ENCODE measurements at regions not wholly inside any gene's neighbourhood (a gene's known extent, or its start where the extent isn't known, plus 50 kb on each side); places are given as distances from the start of the nearest gene placed in this dataset.

GRCh38 chr18:76223403-76223802 is 271.6 kb downstream of the ZNF516 start:
- TF ChIP-seq, protein P1, sequence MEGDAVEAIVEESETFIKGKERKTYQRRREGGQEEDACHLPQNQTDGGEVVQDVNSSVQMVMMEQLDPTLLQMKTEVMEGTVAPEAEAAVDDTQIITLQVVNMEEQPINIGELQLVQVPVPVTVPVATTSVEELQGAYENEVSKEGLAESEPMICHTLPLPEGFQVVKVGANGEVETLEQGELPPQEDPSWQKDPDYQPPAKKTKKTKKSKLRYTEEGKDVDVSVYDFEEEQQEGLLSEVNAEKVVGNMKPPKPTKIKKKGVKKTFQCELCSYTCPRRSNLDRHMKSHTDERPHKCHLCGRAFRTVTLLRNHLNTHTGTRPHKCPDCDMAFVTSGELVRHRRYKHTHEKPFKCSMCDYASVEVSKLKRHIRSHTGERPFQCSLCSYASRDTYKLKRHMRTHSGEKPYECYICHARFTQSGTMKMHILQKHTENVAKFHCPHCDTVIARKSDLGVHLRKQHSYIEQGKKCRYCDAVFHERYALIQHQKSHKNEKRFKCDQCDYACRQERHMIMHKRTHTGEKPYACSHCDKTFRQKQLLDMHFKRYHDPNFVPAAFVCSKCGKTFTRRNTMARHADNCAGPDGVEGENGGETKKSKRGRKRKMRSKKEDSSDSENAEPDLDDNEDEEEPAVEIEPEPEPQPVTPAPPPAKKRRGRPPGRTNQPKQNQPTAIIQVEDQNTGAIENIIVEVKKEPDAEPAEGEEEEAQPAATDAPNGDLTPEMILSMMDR (conservative IDR thresholded peaks at IDR 0.05 in 1 of 2, IDR thresholded peaks at IDR 0.05 in 1 of 2; ENCODE audit: low read depth in 1 of 2, low read length in 2 of 2) = no peak
- no peak for TF ChIP-seq EZH2 (IDR thresholded peaks at IDR 0.05; ENCODE audit: low read length, missing control alignments)

All from fibroblast of lung (primary cell).